GM12875 (cell line): ENCODE measurements at regions not wholly inside any gene's neighbourhood (a gene's known extent, or its start where the extent isn't known, plus 50 kb on each side); places are given as distances from the start of the nearest gene placed in this dataset.

Experiments
- H3K4me3 ChIP-seq: one replicate; pipeline ENCODE4 v1.5.1; 2011; ENCODE audit warnings: low read depth, low read length, control low read depth
- TF ChIP-seq, protein P1 (sequence below): IDR thresholded peaks from 2 replicates; pipeline ENCODE4 v1.5.1; 2011; ENCODE audit warnings: low read depth, mild to moderate bottlenecking, control low read depth, inconsistent platforms, low read length, moderate library complexity, borderline replicate concordance; ENCODE audit not compliant: insufficient read depth

DNA sequence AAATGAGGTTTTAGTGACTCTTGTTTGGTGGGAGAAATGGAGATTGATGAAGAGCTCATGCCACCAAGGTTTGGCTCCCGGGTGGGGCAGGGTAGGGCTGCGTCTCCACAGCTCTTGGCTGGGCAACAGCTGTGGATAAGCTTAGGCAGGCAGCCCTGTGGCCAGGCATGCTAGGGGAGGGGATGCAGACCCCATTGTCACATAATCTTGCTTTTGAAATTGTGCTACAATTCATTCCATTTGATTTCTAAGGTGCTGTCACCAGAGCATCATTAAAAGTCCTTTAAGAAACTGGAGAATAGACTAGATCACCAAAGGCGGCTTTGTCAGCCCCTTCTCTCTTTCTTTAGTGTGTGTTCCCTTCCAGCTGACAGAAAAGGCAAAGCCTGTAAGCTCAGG, 574.2 kb upstream of the JAG1 start:
- no peak overlapping the region for H3K4me3 ChIP-seq
- TF ChIP-seq, protein P1, sequence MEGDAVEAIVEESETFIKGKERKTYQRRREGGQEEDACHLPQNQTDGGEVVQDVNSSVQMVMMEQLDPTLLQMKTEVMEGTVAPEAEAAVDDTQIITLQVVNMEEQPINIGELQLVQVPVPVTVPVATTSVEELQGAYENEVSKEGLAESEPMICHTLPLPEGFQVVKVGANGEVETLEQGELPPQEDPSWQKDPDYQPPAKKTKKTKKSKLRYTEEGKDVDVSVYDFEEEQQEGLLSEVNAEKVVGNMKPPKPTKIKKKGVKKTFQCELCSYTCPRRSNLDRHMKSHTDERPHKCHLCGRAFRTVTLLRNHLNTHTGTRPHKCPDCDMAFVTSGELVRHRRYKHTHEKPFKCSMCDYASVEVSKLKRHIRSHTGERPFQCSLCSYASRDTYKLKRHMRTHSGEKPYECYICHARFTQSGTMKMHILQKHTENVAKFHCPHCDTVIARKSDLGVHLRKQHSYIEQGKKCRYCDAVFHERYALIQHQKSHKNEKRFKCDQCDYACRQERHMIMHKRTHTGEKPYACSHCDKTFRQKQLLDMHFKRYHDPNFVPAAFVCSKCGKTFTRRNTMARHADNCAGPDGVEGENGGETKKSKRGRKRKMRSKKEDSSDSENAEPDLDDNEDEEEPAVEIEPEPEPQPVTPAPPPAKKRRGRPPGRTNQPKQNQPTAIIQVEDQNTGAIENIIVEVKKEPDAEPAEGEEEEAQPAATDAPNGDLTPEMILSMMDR = no peak

GRCh38 chr20:11248687-11249638, 575.2 kb upstream of the JAG1 start:
- H3K4me3 ChIP-seq = no peak overlapping the region

GRCh38 chr20:11249683-11250082, 575.9 kb upstream of the JAG1 start:
- H3K4me3 ChIP-seq = no peak overlapping the region
- TF ChIP-seq, protein P1 = no peak

More at GRCh38 chr20:11248687-11249638, 575.2 kb upstream of the JAG1 start:
- TF ChIP-seq, protein P1 = no peak

GRCh38 chr20:11252447-11252846, 578.6 kb upstream of the JAG1 start:
- no peak overlapping the region for H3K4me3 ChIP-seq
- TF ChIP-seq, protein P1 = no peak

DNA sequence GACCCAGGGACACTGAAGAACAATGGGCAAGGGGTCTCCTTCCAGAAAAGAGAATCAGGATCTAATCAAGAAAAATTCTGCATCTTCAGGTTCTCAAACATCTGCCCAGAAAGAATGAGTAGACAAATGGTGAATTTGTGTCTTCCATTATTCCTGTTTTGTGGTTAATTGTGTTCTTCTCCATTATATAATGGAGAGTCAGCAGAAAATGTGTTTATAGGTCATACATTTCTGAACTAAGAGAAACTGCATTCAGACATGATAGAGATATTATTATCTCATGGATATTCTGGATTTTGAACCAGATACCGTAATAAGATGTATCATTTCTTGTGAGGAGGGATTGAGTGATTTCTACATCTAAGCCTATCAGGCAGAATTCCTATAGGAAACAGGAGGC, 581.7 kb upstream of the JAG1 start:
- TF ChIP-seq, protein P1 = no peak
- no peak overlapping the region for H3K4me3 ChIP-seq

DNA sequence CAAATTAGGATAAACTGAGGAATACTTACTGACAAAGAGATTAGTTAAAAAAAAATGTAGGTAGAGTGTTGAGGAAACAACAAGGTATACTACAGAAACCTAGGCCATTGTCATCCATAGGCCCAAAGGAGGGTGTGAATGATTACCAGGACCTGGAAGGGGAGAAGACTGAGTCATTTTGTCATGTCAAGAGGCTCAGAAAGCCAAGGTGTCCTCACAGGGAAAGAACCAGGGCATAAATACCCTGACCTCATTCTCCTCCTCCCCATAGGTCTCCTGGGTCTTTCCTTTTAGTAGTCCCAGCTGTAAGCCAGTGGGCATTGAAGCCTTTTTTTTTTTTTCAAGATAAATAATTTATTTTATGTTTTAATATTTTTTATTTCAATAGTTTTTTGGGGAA, 582.1 kb upstream of the JAG1 start:
- TF ChIP-seq, protein P1 = no peak

GRCh38 chr20:11260611-11261010, 586.8 kb upstream of the JAG1 start:
- TF ChIP-seq, protein P1 = no peak

More for the DNA sequence above, 582.1 kb upstream of the JAG1 start:
- no peak overlapping the region for H3K4me3 ChIP-seq

More at GRCh38 chr20:11260611-11261010, 586.8 kb upstream of the JAG1 start:
- H3K4me3 ChIP-seq = no peak overlapping the region
